DOHH2 (cell line): ENCODE measurements at regions not wholly inside any gene's neighbourhood (a gene's known extent, or its start where the extent isn't known, plus 50 kb on each side); places are given as distances from the start of the nearest gene placed in this dataset.

Experiments
- H3F3A ChIP-seq: fragments of 200-600 bp; sonication (generic), shearing (Covaris generic); 2 replicates; pipeline ENCODE4 v1.6.0; 2016; ENCODE audit warnings: antibody characterized with exemption, mild to moderate bottlenecking; ENCODE audit not compliant: control insufficient read depth, insufficient read depth
- H3K27ac ChIP-seq: fragments of 200-600 bp; sonication (generic); 2 replicates; pipeline ENCODE4 v1.5.1; 2014; ENCODE audit warnings: low read depth, mild to moderate bottlenecking, low read length, moderate library complexity
- H3K27me3 ChIP-seq: fragments of 200-600 bp; sonication (generic); 2 replicates; pipeline ENCODE4 v1.6.1; 2014; ENCODE audit warnings: mild to moderate bottlenecking, low read length, mixed read lengths; ENCODE audit not compliant: control insufficient read depth
- H3K36me3 ChIP-seq: fragments of 200-600 bp; sonication (generic); 2 replicates; pipeline ENCODE4 v1.6.1; 2014; ENCODE audit warnings: mild to moderate bottlenecking, low read length, moderate library complexity, mixed read lengths; ENCODE audit not compliant: control insufficient read depth
- H3K4me1 ChIP-seq: fragments of 200-600 bp; sonication (generic); 2 replicates; pipeline ENCODE4 v1.6.1; 2014; ENCODE audit warnings: mild to moderate bottlenecking, low read length, mixed read lengths; ENCODE audit not compliant: control insufficient read depth
- H3K4me2 ChIP-seq: fragments of 200-600 bp; sonication (generic); 2 replicates; pipeline ENCODE4 v1.6.0; 2014; ENCODE audit warnings: mild to moderate bottlenecking, low read length, moderate library complexity
- H3K4me3 ChIP-seq: fragments of 200-600 bp; sonication (generic); 2 replicates; pipeline ENCODE4 v1.5.1; 2014; ENCODE audit warnings: mild to moderate bottlenecking, low read length, mixed read lengths
- H3K79me2 ChIP-seq: fragments of 200-600 bp; sonication (generic); 2 replicates; pipeline ENCODE4 v1.6.1; 2014; ENCODE audit warnings: mild to moderate bottlenecking, low read length, mixed read lengths; ENCODE audit not compliant: control insufficient read depth
- H3K9me2 ChIP-seq: fragments of 200-600 bp; sonication (generic); replicated peaks from 2 replicates; pipeline ENCODE4 v1.6.1; 2014; ENCODE audit warnings: mild to moderate bottlenecking, low read length, mixed read lengths; ENCODE audit not compliant: control insufficient read depth
- H3K9me3 ChIP-seq: fragments of 200-600 bp; sonication (generic); 2 replicates; pipeline ENCODE4 v1.6.1; 2014; ENCODE audit warnings: antibody characterized with exemption, low read length, mixed read lengths; ENCODE audit not compliant: control insufficient read depth, insufficient read depth
- H4K20me1 ChIP-seq: fragments of 200-600 bp; sonication (generic); 2 replicates; pipeline ENCODE4 v1.6.0; 2014; ENCODE audit warnings: low read depth, mild to moderate bottlenecking, antibody characterized with exemption, low read length, moderate library complexity; ENCODE audit not compliant: control insufficient read depth, insufficient read depth
- EZH2phosphoT487 ChIP-seq: fragments of 200-600 bp; sonication (generic); IDR thresholded peaks from 2 replicates; pipeline ENCODE4 v1.6.1; 2017; ENCODE audit warnings: borderline replicate concordance, mild to moderate bottlenecking, antibody characterized with exemption, low read length, moderate library complexity, mixed read lengths
- TF ChIP-seq, protein P1 (sequence below): fragments of 200-600 bp; sonication (generic); IDR thresholded peaks from one replicate; pipeline ENCODE4 v1.5.1; 2014; ENCODE audit warnings: antibody characterized with exemption, mild to moderate bottlenecking, low read depth, low read length; ENCODE audit not compliant: poor library complexity, severe bottlenecking

DNA sequence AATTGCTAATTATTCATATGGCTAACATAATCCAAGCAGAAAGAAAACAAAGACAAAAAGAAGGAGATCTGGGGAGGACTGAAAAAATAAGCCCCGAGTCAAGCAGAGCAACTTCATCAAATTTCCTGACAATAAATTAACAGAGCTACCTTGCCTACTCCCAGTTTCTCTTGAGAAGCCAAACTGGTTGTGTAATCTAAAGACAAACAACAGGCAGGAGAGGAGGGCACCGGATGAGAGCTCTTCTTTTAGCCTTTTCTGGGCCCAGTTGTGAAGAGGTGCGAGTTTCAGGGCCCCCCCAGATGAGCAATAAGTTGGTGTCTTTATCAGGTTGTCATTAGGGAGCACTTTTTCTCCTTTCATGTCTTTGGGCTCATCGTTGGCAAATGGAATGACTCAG, 197.1 kb upstream of the PCSK2 start:
- Histone ChIP-seq H3K27ac (no peak overlapping the region), H3K9me2 (no peaks in the 10 kb centered on the region), H3K4me3 (no peak overlapping the region), H3K36me3 (no peaks in the 10 kb centered on the region), H3F3A (no peaks in the 10 kb centered on the region), H3K4me1 (no peaks in the 10 kb centered on the region), H4K20me1 (no peaks in the 10 kb centered on the region), H3K4me2 (no peak overlapping the region), H3K79me2 (no peaks in the 10 kb centered on the region), H3K27me3 (no peaks in the 10 kb centered on the region), H3K9me3 (no peaks in the 10 kb centered on the region)
- TF ChIP-seq, protein P1, sequence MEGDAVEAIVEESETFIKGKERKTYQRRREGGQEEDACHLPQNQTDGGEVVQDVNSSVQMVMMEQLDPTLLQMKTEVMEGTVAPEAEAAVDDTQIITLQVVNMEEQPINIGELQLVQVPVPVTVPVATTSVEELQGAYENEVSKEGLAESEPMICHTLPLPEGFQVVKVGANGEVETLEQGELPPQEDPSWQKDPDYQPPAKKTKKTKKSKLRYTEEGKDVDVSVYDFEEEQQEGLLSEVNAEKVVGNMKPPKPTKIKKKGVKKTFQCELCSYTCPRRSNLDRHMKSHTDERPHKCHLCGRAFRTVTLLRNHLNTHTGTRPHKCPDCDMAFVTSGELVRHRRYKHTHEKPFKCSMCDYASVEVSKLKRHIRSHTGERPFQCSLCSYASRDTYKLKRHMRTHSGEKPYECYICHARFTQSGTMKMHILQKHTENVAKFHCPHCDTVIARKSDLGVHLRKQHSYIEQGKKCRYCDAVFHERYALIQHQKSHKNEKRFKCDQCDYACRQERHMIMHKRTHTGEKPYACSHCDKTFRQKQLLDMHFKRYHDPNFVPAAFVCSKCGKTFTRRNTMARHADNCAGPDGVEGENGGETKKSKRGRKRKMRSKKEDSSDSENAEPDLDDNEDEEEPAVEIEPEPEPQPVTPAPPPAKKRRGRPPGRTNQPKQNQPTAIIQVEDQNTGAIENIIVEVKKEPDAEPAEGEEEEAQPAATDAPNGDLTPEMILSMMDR, result no peak

DNA sequence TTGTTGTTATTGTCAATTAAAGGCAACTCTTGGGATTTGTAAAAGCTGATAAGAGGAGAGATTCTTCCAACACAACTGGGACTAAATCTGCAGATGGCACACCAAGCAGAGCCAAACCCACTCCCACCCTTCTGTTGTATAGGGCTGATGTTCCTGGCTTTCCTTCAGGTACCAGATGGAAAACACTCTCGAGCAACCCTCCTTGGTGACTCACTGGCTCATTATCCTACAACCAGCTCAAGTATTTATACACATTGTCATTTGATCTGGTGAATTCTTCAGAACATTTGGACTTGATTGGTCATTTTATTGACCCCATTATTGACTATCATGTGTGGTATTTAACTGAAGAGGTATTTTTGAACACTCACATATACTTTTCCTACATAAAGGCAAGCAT, 190.3 kb upstream of the PCSK2 start:
- Histone ChIP-seq H3K27me3 (no peaks in the 10 kb centered on the region), H3K4me1 (no peaks in the 10 kb centered on the region), H3K9me3 (no peaks in the 10 kb centered on the region), H4K20me1 (no peaks in the 10 kb centered on the region), H3K79me2 (no peaks in the 10 kb centered on the region), H3K36me3 (no peaks in the 10 kb centered on the region), H3F3A (no peaks in the 10 kb centered on the region), H3K4me3 (no peak overlapping the region), H3K27ac (no peak overlapping the region), H3K4me2 (no peak overlapping the region), H3K9me2 (no peaks in the 10 kb centered on the region)
- TF ChIP-seq, protein P1, result no peak
- TF ChIP-seq EZH2phosphoT487, result no peak

DNA sequence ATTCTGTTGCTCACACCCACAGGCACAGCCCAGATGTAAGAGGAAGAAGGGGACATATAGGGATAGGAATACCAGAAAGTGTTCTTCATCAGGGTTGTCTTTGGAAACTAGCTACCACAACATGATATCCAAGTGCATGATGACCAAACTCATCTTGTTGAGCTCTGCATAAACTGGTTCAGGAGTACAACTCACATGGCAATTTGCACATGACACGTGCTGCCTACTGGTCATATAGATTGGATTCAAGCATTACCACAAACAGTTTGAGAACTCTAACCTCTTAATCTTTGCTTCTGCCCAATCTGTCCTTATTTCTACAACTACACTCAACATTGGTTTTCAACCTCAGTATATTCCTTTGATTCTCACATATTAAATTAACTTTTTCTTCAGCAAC, 184.7 kb upstream of the PCSK2 start:
- Histone ChIP-seq H3K9me2 (no peaks in the 10 kb centered on the region), H3K27ac (no peak overlapping the region), H3K4me2 (no peak overlapping the region), H3K79me2 (no peaks in the 10 kb centered on the region), H3K4me1 (no peaks in the 10 kb centered on the region), H3F3A (no peaks in the 10 kb centered on the region), H3K9me3 (no peaks in the 10 kb centered on the region), H3K36me3 (no peaks in the 10 kb centered on the region), H4K20me1 (no peaks in the 10 kb centered on the region), H3K4me3 (no peak overlapping the region), H3K27me3 (no peaks in the 10 kb centered on the region)
- TF ChIP-seq EZH2phosphoT487, result no peak
- TF ChIP-seq, protein P1, result no peak

DNA sequence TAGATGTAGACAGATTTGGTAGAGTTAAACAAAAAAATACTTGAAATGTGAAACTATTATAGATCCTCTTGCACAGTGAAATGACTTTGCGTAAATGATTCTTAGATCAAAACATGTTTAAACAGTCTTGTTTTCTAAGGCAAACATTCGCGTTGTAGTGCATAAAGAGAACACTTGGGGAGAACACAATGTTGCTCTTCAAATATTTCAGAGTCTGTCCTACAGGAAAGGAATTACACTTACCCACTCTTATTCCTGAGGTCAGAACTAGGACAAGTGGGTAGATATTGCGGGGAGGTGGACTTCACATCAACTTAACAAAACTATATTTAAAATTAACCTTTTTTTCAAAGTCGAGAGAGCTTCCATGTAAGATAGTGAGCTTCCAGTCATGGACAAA, 183.5 kb upstream of the PCSK2 start:
- Histone ChIP-seq H3K9me2 (no peaks in the 10 kb centered on the region), H3K4me2 (no peak overlapping the region), H3F3A (no peaks in the 10 kb centered on the region), H3K4me3 (no peak overlapping the region), H3K9me3 (no peaks in the 10 kb centered on the region), H3K36me3 (no peaks in the 10 kb centered on the region), H3K27ac (no peak overlapping the region), H3K27me3 (no peaks in the 10 kb centered on the region), H3K79me2 (no peaks in the 10 kb centered on the region), H3K4me1 (no peaks in the 10 kb centered on the region), H4K20me1 (no peaks in the 10 kb centered on the region)
- TF ChIP-seq, protein P1, result no peak
- no peak for TF ChIP-seq EZH2phosphoT487
